Body of pancreas (tissue), 4 donors: ENCODE measurements at regions not wholly inside any gene's neighbourhood (a gene's known extent, or its start where the extent isn't known, plus 50 kb on each side); places are given as distances from the start of the nearest gene placed in this dataset.

Source experiments
- CTCF ChIP-seq, 7 experiments: fragments of 450-650 bp in 4 of 7; fragments of 200-600 bp in 3 of 7; sonication (generic) in 3 of 7; IDR thresholded peaks; one replicate each; pipeline ENCODE4 v1.5.1; 2016 to 2019; ENCODE audit warnings: antibody characterized with exemption in 7 of 7
- POLR2A ChIP-seq, 3 donors: fragments of 450-650 bp; IDR thresholded peaks; one replicate each; pipeline ENCODE4 v1.6.1; 2016; ENCODE audit warnings: antibody characterized with exemption in 3 of 3, mild to moderate bottlenecking in 2 of 3

GRCh38 chr10:37713642-37714041, 143.8 kb downstream of the ZNF248 start:
- TF ChIP-seq CTCF (IDR thresholded peaks at IDR 0.05) (no peak), POLR2A (IDR thresholded peaks at IDR 0.05) (no peak)
